Colonic mucosa (tissue), 4 donors: ENCODE measurements at regions not wholly inside any gene's neighbourhood (a gene's known extent, or its start where the extent isn't known, plus 50 kb on each side); places are given as distances from the start of the nearest gene placed in this dataset.

Experiments
- DNase-seq: peaks from one replicate; pipeline ENCODE4 v3.0.0-alpha.2; 2020
- H3K27ac ChIP-seq: fragments of 200-600 bp; one replicate; pipeline ENCODE4 v1.8.0; 2021
- H3K27me3 ChIP-seq: fragments of 200-600 bp; one replicate; pipeline ENCODE4 v1.8.0; 2021
- H3K36me3 ChIP-seq: fragments of 200-600 bp; one replicate; pipeline ENCODE4 v1.8.0; 2021
- H3K4me1 ChIP-seq: fragments of 200-600 bp; one replicate; pipeline ENCODE4 v1.8.0; 2021; ENCODE audit warnings: mild to moderate bottlenecking
- H3K4me3 ChIP-seq: fragments of 200-600 bp; one replicate; pipeline ENCODE4 v1.8.0; 2021
- H3K9ac ChIP-seq, 2 donors: one replicate each; pipeline ENCODE4 v1.7.0; 2013; ENCODE audit warnings: control low read depth in 2 of 2, low read depth in 2 of 2, low read length in 2 of 2
- H3K9me3 ChIP-seq: fragments of 200-600 bp; one replicate; pipeline ENCODE4 v1.8.0; 2021
- intact Hi-C: fragments of 100-400 bp; cut with DNase I; formaldehyde crosslinking; loops from one replicate; pipeline ENCODE4 v1.14.1; 2022
- TF ChIP-seq, protein P1 (sequence below): fragments of 200-600 bp; IDR thresholded peaks from one replicate; pipeline ENCODE4 v1.8.0; 2022; ENCODE audit warnings: antibody characterized with exemption, mild to moderate bottlenecking
- donor health status: healthy.
- donor health status: DM: no; HTN: no; CAD: no.
- donor health status: DM: no; HTN: no; CAD: no.

DNA sequence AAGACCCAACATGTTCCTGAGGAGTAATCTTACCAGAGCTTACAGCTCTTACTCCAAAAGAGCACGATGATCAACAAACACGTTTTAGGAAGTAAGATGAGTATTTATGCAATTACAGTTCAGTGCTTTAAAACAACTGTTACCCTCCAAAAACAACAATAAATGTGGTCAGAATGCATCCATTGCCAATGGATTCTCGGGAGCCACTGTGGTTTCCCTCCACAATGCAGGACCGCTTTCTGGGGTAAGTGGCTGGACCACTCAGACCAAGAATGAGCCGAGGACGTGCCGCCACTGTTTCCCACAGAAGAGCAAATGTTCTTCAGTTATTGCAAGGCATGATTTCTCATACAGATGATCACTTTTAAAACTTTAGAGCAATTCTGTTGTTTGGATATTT, 232.3 kb upstream of the MKLN1 start:
- no peak overlapping the region for H3K9ac ChIP-seq
- H3K27ac ChIP-seq: no peak overlapping the region
- intact Hi-C loops: no loop called here
- no peak overlapping the region for H3K4me3 ChIP-seq
- no peaks in the 10 kb centered on the region for H3K27me3 ChIP-seq
- no peaks in the 10 kb centered on the region for H3K36me3 ChIP-seq
- DNase-seq: no peak
- TF ChIP-seq, protein P1, sequence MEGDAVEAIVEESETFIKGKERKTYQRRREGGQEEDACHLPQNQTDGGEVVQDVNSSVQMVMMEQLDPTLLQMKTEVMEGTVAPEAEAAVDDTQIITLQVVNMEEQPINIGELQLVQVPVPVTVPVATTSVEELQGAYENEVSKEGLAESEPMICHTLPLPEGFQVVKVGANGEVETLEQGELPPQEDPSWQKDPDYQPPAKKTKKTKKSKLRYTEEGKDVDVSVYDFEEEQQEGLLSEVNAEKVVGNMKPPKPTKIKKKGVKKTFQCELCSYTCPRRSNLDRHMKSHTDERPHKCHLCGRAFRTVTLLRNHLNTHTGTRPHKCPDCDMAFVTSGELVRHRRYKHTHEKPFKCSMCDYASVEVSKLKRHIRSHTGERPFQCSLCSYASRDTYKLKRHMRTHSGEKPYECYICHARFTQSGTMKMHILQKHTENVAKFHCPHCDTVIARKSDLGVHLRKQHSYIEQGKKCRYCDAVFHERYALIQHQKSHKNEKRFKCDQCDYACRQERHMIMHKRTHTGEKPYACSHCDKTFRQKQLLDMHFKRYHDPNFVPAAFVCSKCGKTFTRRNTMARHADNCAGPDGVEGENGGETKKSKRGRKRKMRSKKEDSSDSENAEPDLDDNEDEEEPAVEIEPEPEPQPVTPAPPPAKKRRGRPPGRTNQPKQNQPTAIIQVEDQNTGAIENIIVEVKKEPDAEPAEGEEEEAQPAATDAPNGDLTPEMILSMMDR: no peak
- no peaks in the 10 kb centered on the region for H3K4me1 ChIP-seq
- no peaks in the 10 kb centered on the region for H3K9me3 ChIP-seq

DNA sequence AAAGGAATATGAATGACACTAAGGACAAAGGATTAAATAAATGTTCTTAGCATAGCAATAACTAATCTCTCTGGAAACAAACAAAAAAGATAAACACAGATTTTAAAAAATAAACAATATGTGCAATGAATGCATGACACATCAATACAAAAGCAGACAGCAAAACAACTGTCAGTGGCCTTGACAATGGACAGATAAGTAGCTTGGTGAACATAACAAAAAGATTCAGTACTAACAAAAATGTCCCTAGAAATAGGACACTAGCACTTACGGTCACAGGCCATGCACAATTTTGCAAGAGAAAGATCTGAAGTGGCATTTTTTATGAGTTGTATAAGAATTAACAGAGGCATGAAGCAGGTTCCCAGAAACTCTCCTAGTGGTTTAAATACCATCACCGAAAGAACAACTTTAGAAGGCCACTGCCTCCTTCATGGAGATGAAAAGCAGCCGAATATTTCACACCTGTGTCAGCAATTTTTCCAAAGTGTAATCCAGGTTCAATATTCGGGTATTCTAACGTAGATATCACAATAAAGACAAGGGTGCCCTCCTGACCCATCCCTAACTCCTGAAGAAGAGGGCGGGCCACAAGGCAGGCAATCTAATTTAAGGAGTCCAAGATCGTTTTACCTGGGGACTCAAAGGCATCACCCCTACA, 231.3 kb upstream of the MKLN1 start:
- intact Hi-C loops: no loop called here
- TF ChIP-seq, protein P1: no peak

DNA sequence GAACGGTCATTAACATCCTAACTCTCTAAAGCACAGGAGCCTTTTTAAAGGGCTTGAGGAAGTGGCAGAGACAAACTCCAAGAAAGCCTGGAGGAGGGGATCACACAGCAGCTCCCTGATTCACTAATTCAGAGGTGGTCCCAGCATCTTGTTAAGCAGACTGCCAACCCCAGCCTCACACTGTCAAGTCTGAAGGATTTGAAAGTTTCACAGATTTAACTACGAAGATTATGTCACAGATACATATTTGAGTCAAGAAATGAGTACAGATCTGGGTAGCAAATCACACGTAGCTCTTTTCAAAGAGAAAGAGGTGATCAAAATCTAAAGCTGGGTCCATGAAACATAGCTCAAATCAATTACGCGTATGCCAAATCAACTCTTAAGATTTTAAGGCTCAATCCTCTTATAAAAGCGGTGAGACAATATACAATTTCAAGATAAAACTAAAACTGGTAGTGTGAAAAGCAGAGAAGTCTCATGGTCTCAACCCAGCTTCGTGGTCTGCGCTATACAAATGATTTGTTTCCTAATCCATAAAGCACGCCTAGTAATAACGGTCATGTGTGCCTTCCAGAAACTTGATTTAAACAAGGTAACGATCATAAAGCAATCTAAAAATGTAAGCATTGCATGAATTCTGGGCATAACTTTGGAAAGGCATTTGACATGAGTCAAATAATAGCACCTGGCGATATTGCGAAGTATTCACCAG, 229.9 kb upstream of the MKLN1 start:
- H3K9me3 ChIP-seq: no peaks in the 10 kb centered on the region
- no peaks in the 10 kb centered on the region for H3K4me1 ChIP-seq
- H3K27ac ChIP-seq: no peak overlapping the region
- no peaks in the 10 kb centered on the region for H3K36me3 ChIP-seq
- H3K27me3 ChIP-seq: no peaks in the 10 kb centered on the region
- intact Hi-C loops: no loop called here
- TF ChIP-seq, protein P1: no peak
- no peak overlapping the region for H3K9ac ChIP-seq
- no peak for DNase-seq
- H3K4me3 ChIP-seq: no peak overlapping the region

More for the DNA sequence above, 231.3 kb upstream of the MKLN1 start:
- H3K4me3 ChIP-seq: no peak overlapping the region
- no peaks in the 10 kb centered on the region for H3K36me3 ChIP-seq
- H3K27me3 ChIP-seq: no peaks in the 10 kb centered on the region
- no peaks in the 10 kb centered on the region for H3K4me1 ChIP-seq
- H3K27ac ChIP-seq: no peak overlapping the region
- H3K9me3 ChIP-seq: no peaks in the 10 kb centered on the region
- DNase-seq: no peak
- no peak overlapping the region for H3K9ac ChIP-seq

DNA sequence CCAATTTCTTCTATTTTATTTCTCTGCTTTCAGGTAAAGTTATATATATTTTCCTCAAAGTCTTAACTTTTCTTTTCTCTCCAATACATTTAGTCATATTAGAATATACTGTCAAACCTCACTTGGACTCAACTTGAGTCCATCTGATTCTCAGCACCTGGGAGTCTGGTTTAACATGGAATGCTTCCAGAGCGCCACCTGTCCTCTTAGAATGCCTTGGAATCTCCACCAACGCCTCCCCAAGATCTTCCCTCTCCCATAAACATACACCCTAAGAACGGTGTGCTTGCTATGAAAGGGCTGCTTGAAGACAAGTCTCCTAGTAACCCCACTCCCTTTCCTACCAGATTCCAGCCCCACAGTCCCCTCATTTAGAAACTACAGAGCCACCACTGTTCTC, 229.1 kb upstream of the MKLN1 start:
- Histone ChIP-seq H3K4me3 (no peak overlapping the region), H3K27me3 (no peaks in the 10 kb centered on the region), H3K36me3 (no peaks in the 10 kb centered on the region), H3K4me1 (no peaks in the 10 kb centered on the region), H3K9ac (no peak overlapping the region), H3K27ac (no peak overlapping the region), H3K9me3 (no peaks in the 10 kb centered on the region)
- TF ChIP-seq, protein P1: no peak
- no peak for DNase-seq
- intact Hi-C loops: no loop called here

DNA sequence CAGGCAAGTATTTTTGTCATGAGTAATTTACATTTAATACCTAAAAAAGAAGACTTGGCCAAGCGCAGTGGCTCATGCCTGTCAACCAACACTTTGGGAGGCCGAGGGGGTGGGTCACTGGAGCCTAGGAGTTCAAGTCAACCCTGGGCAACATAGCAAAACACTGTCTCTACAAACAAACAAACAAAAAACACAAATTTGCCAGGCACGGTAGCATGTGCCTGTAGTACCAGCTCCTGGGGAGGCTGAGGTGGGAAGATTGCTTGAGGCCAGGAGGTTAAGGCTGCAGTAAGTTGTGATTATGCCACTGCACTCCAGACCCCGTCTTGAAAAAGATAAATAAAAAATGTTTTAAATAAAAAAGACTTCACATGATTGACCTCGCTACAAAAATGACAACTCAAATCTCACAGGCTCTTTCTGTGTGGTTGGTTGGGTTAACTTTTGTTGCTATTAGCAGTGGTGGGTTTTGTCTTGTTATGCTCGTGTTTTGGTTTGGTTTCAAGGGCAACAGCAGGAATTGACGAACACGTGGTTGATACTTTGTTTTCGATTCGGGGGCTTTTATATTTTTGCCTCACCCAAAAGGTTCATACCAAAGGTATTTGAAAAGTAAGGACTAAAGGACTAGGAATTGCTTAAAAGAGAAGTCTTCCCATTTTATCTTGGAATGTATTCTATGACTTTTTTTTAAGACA, 227.2 kb upstream of the MKLN1 start:
- H3K4me3 ChIP-seq: no peak overlapping the region
- intact Hi-C loops: loop anchor here (10.0 kb wide), 2 partner anchors 224 to 324 kb away; partner anchors contain the start of gene MKLN1
- H3K9ac ChIP-seq: peak overlapping the region in 1 of 2 donors; percentile 5
- DNase-seq: no peak
- TF ChIP-seq, protein P1: no peak
- no peaks in the 10 kb centered on the region for H3K9me3 ChIP-seq
- no peak overlapping the region for H3K27ac ChIP-seq
- no peaks in the 10 kb centered on the region for H3K27me3 ChIP-seq
- H3K36me3 ChIP-seq: no peaks in the 10 kb centered on the region
- H3K4me1 ChIP-seq: no peaks in the 10 kb centered on the region
